Activated CD4-positive, CD25-positive, alpha-beta regulatory T cell treated with anti-CD3 and anti-CD28 coated beads, Interleukin-2, amount 50 U/mL, for 72 hours (primary cell): ENCODE measurements at regions not wholly inside any gene's neighbourhood (a gene's known extent, or its start where the extent isn't known, plus 50 kb on each side); places are given as distances from the start of the nearest gene placed in this dataset.

Experiments
- DNase-seq: peaks from one replicate; pipeline ENCODE4 v3.0.0; 2021

GRCh38 chr3:135310317-135310716 is 515.3 kb downstream of the EPHB1 start:
- DNase-seq, result no peak

- DNase-seq, result no peak
These were observed 516.6 kb downstream of the EPHB1 start for GRCh38 chr3:135311699-135312098.

DNA sequence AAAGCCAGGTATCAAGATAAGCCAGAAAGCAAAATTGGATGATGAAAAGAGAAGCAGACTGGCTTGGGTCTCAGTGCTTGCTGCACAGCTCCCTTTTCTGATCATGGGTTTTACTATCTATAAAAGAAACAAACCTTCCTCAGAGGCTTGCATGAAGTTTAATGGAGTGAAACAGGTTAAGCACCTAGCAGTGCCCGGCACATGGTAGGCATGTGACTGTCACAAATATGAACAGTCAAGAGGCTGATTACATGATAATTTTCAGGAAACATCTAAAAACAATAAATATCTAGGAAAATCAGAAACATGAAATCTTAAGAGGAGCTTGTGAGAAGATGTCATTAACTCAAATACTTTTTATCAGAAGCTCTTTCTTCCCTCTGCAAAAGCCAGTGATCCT is 519.2 kb downstream of the EPHB1 start:
- no peak for DNase-seq

DNA sequence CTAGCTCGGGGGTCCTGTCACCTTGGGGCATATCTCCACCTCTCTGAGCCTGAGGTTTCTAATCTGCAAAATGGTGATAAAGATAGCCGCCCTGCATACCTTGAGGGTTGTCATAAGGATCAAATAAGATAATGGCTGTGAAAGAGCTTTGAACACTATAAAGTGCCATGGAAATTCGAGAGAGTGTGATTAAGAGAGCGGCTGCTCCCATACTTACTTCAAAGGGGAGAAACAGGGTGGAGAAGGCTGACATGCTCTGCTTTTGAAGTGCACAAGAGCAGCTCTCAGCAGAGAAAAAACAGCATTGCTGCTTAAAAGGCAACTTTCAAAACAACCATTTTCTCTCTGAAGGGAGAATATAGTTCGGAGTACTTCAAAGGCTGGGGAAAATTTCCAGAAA is 529.2 kb downstream of the EPHB1 start:
- DNase-seq, result no peak

DNA sequence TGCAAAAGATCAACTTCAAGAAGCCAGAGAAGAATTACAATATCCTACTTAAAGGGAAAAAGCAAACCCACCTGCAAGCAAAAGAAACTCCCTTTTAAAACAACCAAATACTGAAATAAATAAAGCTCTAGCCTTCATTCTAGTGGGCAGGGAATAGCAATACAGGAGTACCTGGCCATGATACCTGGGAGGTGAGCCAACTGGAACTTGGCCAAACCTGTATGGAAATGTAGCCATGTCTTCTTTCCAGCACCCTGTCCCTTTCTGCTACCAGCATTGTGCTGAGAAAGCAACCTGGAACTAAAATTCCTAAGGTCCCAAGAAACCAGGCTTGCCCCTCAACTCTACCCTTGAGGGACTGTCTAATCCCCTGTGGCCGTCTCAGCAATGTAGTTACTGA is 530.0 kb downstream of the EPHB1 start:
- DNase-seq, result no peak

- no peak for DNase-seq
These were observed 530.7 kb downstream of the EPHB1 start for GRCh38 chr3:135325726-135326235.

DNA sequence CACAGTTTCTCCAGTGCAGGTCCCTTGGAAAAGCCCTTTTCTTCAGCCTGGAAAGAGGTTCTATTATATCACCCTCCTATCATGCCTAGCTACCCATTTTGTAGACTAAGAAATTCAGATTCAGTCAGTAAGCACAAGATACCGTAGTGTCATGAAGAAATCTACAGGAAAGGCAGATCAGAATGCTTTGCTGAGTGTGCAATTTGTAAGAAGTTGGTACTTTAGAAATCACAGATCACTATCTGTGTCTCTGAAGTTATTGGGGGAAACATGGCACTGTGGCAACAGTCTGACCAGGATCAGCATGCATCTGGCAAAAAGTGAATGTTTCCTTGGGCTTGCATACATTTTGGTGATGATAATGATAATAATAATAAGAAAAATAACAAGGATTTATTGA is 531.8 kb downstream of the EPHB1 start:
- no peak for DNase-seq

DNA sequence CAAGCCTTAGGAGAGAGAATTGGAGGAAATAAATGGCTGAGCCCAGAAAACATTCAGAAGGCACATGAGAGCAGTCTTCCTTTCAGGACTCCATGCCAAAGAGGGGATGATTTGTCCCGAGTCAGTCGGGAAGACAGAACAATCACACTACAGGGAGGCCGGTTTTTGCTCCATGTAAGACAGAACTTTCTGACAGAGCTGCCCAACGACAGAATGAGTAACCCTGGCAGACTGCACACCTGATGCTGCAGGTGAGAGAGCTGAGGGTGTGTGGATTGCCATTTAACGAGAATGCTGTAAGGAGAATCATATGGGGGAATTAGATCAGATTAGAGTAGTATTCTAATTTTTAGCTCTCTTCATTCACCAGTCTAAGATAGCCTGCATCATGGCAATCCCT is 533.0 kb downstream of the EPHB1 start:
- no peak for DNase-seq

GRCh38 chr3:135329479-135329878 is 534.4 kb downstream of the EPHB1 start:
- DNase-seq, result no peak

- no peak for DNase-seq
These were observed 542.1 kb downstream of the EPHB1 start for GRCh38 chr3:135337192-135337591.

DNA sequence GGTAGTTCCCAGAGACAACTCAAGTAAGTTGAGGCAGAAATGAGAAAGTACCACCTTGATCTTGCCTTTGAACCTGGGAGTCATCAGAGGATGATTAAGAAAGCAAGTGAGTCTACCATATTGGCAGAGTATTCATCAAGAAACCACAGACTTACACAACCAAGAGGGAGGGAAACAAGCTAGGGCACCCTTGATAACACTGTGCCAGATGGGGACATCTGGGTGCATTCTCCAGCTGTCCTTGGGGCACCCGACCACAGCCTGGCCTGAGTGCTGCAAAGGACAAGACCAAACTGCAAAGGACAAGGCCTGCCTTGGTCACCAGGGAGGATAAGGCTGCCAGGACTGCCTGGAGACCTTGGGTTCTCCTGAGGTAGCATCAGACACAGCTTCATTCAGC is 553.6 kb downstream of the EPHB1 start:
- no peak for DNase-seq

DNA sequence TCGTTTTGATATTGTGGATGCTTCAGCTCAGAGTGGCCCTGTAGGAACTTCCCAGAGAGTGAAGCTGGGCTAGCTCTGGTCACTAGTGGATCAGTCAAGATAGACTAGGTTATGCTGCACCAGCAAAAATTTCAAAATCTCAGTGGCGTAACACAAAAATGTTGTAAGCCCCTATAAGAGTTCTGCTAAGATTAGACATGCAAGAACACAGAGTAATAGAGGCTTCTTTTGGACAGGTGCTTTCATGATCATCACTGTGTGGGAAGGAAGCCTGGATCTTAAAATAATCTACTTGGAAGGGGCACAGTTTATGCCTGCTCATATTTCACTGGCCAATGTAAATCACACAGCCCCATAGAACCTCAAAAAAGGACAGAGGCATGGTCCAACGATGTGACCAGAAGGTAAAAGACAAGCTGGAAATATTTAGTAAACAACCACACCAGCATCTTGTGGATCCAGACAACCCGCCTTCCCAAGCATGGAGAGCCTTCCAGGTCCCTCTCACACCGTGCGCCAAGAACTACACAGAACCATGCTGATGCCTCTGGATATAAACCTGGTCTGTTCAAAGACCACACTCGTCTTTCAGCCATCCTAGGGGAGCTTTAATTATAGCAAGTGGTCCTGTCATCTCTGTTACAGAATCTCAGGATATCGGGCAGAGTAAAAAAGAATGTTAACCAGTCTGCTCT is 554.3 kb downstream of the EPHB1 start:
- no peak for DNase-seq

DNA sequence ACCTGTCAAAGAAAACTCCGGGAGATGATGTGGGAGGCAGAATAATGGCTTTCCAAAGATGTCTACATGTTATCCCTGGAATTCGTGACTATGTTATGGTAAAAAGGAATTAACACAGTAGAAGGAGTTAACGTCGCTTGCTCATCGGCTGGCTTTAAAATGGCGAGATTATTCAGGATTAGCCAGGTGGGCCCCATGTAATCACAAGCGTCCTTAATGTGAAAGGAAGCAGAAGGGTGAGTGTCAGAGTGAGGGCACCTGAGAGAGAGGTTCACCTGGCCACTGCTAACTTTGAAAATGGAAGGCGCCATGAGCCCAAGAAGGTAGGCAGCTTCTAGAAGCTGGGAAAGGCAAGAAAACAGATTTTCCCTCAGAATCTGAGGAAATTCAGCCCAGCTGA is 557.2 kb downstream of the EPHB1 start:
- DNase-seq, result no peak

GRCh38 chr3:135362889-135363288 is 567.8 kb downstream of the EPHB1 start:
- no peak for DNase-seq

GRCh38 chr3:135364676-135365075 is 569.6 kb downstream of the EPHB1 start:
- DNase-seq, result no peak

DNA sequence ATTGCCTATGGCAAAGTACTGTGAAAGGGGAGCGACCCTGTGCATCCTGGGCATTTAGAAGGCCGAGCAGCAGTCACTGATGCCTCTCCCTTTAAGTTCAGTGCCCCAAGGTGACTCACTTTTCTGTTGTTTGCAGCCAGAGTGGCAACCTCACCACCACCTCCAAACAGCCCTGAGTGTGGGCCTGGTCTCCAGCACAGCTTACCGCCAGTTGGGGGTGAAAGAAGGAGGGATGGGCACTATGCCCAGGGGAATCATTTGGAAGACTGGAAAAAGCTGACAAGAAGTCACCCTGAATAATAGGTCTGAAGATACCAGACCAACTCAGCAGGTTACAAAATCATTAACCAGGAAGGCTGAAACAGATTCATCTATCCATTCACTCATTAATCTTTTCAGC is 571.8 kb downstream of the EPHB1 start:
- no peak for DNase-seq

- DNase-seq, result no peak
These were observed 573.3 kb downstream of the EPHB1 start for GRCh38 chr3:135368316-135368715.

DNA sequence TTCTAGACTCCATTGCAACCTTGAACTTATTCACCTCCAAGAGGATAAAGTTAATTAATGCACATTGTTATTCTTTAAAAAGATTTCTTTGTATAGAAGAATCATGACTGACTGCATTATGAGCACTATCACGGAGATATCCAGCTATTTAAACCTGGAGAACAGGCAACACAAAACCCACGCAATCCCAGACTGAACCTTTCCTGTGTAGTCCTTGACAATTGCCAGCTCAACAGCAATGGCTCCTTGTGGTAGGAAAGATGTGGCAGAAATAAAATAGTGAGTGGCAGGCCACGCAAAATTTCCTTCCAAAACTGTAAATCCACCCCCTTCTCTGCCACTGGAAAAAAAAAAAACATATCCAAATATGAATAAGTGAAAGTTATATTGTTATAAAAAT is 573.7 kb downstream of the EPHB1 start:
- DNase-seq, result no peak

GRCh38 chr3:135374571-135374970 is 579.5 kb downstream of the EPHB1 start:
- no peak for DNase-seq

- DNase-seq, result no peak
These were observed 583.3 kb upstream of the PPP2R3A start for GRCh38 chr3:135382188-135382587.

DNA sequence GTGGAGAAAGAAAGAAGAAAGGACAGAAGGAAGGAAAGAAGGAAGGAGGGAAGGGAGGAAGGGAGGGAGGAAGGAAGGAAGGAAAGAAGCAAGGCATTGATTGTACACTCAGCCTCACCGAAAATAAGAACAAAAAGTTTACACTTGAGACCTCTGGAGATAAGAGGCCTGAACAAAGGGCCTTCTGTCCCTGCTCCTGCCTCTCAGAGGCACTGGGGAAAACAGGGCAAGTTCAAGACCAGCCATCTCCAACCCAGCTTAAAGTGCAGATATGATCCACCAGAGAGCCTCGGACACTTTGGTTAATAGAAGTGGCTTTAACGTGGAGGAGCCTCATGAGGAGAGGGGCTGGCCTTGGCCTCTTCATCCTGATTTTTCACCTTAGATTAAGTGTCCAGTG is 582.9 kb upstream of the PPP2R3A start:
- DNase-seq, result no peak

DNA sequence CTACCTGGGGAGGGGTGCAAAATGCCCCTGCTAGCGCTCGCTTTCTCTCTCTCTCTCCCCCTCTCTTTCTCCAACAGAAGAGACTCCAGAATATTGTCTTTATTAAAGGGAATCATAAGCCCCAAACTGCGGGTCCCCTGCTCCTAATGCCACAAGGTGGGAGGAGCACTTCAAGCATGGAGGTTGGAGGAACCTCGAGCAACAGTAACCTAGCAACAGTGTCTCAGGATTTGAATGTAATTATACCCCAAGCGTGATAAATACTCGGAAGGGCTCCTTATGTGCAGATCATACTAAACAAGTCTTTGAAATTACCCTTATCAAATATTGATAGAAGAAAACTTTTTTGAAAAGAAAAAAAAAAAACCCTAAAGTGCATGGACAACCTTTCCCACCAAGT is 582.2 kb upstream of the PPP2R3A start:
- no peak for DNase-seq

GRCh38 chr3:135392151-135392550 is 573.4 kb upstream of the PPP2R3A start:
- DNase-seq, result no peak

DNA sequence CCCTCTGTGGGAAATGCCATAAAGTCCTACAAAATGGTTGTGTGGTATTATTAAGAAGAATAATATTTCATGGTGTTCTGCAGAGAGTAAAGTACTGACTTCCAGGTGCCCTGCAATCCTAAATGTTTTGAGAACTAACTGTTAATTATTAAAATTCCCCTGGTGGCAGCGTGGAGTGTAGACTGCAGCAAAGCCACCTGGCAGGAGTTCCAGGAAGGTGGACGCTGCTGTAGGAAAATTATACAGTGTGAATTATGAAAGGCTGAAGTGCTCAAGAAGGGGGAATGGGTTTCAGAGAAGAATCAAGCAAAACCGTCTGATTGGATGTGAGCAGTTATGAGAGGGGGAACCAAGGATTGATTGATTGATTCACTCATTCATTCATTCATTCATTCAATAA is 572.4 kb upstream of the PPP2R3A start:
- no peak for DNase-seq

DNA sequence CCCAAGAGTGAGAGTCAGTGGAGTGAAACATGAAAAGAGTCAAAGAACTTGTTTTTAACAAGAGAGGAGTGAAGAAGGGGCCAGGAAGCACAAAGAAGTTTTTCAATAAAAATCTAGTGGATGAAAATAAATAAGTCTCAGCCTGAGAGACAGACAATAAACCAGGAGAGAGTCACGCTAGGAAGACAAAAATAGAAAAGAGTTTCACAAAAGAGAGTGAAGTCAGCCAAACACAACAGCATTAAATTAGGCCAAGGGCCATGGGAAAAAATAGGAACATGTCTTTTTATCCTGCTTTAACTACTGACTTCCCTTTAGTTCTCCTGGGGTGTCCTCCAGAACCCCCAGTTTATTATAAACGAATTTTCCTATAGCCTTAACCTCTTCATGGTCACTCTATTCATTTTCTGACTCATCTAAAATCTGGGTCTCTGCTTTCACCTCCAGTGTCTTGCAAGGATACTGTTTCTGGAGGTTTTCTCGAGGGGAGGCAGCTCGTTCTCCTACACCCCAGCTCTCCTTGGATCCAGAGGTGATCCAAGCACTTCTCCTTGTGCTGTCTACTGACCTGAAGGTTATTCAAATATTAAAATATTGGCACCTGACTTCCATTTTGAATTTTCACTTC is 571.5 kb upstream of the PPP2R3A start:
- no peak for DNase-seq
